Panc1 (cell line): ENCODE measurements at regions not wholly inside any gene's neighbourhood (a gene's known extent, or its start where the extent isn't known, plus 50 kb on each side); places are given as distances from the start of the nearest gene placed in this dataset.

Experiments used
- ATAC-seq: fragments of 200-7000 bp; cut with Tn5 transposase; 2 replicates; pipeline ENCODE4 v1.9.1; 2020; ENCODE audit warnings: mild to moderate bottlenecking, moderate library complexity
- BruUV-seq: library from RNA; stranded (reverse); fragments of 400-500 nt; replicated peaks from 2 replicates; lab custom pipeline; 2021; lab: Mats Ljungman, UMichigan
- CTCF ChIA-PET: fragments of 300-600 bp; sonication (Branson Sonifier 250); formaldehyde crosslinking; loops from one replicate; lab custom pipeline; 2022; ENCODE audit warnings: antibody characterized with exemption; lab: Charles Lee
- POLR2A ChIA-PET: fragments of 300-600 bp; sonication (Branson Sonifier 250); formaldehyde crosslinking; loops from one replicate; lab custom pipeline; 2022; ENCODE audit warnings: antibody characterized with exemption; lab: Charles Lee
- DNase-seq: peaks from one replicate; pipeline ENCODE4 v3.0.0-alpha.2; 2010; ENCODE audit warnings: low read depth, low spot score
- H3K27ac ChIP-seq: 2 replicates; pipeline ENCODE4 v1.5.1; 2011; ENCODE audit warnings: mild to moderate bottlenecking, low read length, inconsistent platforms
- H3K27me3 ChIP-seq: fragments of 200-500 bp; sonication (Bioruptor generic); 2 replicates; pipeline ENCODE4 v1.6.0; 2014; ENCODE audit warnings: low read length, inconsistent platforms; ENCODE audit not compliant: control insufficient read depth, insufficient read depth
- H3K36me3 ChIP-seq: fragments of 200-500 bp; sonication (Bioruptor generic); 2 replicates; pipeline ENCODE4 v1.5.1; 2014; ENCODE audit warnings: inconsistent platforms, mild to moderate bottlenecking, low read length, moderate library complexity; ENCODE audit not compliant: control insufficient read depth, insufficient read depth
- H3K4me1 ChIP-seq: 2 replicates; pipeline ENCODE4 v1.5.1; 2011; ENCODE audit warnings: inconsistent platforms, mild to moderate bottlenecking, low read length, moderate library complexity; ENCODE audit not compliant: control insufficient read depth, insufficient read depth
- H3K4me3 ChIP-seq, 2 experiments: 2 replicates each; pipeline ENCODE4 v1.5.1; 2011 to 2012; ENCODE audit warnings: low read depth in 2 of 2, low read length in 2 of 2, mild to moderate bottlenecking in 2 of 2, inconsistent platforms in 1 of 2, moderate library complexity in 1 of 2
- H3K9me3 ChIP-seq: fragments of 200-500 bp; sonication (Bioruptor generic); 2 replicates; pipeline ENCODE4 v1.5.1; 2014; ENCODE audit warnings: low read depth, mild to moderate bottlenecking, inconsistent platforms, low read length, moderate library complexity; ENCODE audit not compliant: control insufficient read depth, insufficient read depth
- CTCF ChIP-seq: fragments of 450-650 bp; IDR thresholded peaks from 2 replicates; pipeline ENCODE4 v1.5.1; 2017; ENCODE audit warnings: mild to moderate bottlenecking
- POLR2AphosphoS5 ChIP-seq: IDR thresholded peaks from 2 replicates; pipeline ENCODE4 v1.6.1; 2012; ENCODE audit warnings: mild to moderate bottlenecking, low read depth, low read length, moderate library complexity
- REST ChIP-seq, 2 experiments: IDR thresholded peaks; 2 replicates each; pipeline ENCODE4 v1.6.1; 2011 to 2012; ENCODE audit warnings: low read depth in 2 of 2, control low read depth in 1 of 2, low read length in 1 of 2, mild to moderate bottlenecking in 1 of 2, moderate library complexity in 1 of 2; ENCODE audit not compliant: insufficient read depth in 1 of 2
- SIN3A ChIP-seq: IDR thresholded peaks from 2 replicates; pipeline ENCODE4 v1.6.1; 2012; ENCODE audit warnings: low read depth, mild to moderate bottlenecking, low read length, moderate library complexity, borderline replicate concordance; ENCODE audit not compliant: insufficient read depth
- TCF7L2 ChIP-seq: IDR thresholded peaks from 2 replicates; pipeline ENCODE4 v1.6.1; 2011; ENCODE audit warnings: mild to moderate bottlenecking, low read depth, low read length, inconsistent platforms
- in situ Hi-C: cut with HindIII; loops from 2 replicates; pipeline ENCODE4 v1.10.0; 2016; ENCODE audit warnings: low sequenced_read_pairs, low pct_unique_long_range_greater_than_20kb
- intact Hi-C: fragments of 100-400 bp; cut with micrococcal nuclease; formaldehyde crosslinking; loops from one replicate; pipeline ENCODE4 v1.10.0; 2022; ENCODE audit not compliant: unreplicated experiment

GRCh38 chrX:10087391-10087790 lies 69.4 kb upstream of the CLCN4 start:
- Histone ChIP-seq H3K27me3 (no peaks in the 10 kb centered on the region), H3K27ac (no peak overlapping the region), H3K4me1 (no peaks in the 10 kb centered on the region), H3K36me3 (no peaks in the 10 kb centered on the region), H3K9me3 (no peaks in the 10 kb centered on the region), H3K4me3 (no peak overlapping the region)
- TF ChIP-seq SIN3A: no peak
- TF ChIP-seq TCF7L2: no peak
- TF ChIP-seq POLR2AphosphoS5: no peak
- TF ChIP-seq CTCF: no peak
- TF ChIP-seq REST (IDR thresholded peaks at IDR 0.05; ENCODE audit: insufficient read depth in 1 of 2, low read depth in 2 of 2, low read length in 1 of 2): no peak
- POLR2A ChIA-PET: no interaction called here
- no peak for DNase-seq
- in situ Hi-C loops (no loop called here), intact Hi-C loops (no loop called here)
- no TSS peak for BruUV-seq
- ATAC-seq: no peak
- CTCF ChIA-PET: no interaction called here

GRCh38 chrX:10089378-10089795 lies 67.4 kb upstream of the CLCN4 start:
- POLR2A ChIA-PET: no interaction called here

More at GRCh38 chrX:10089378-10089795, 67.4 kb upstream of the CLCN4 start:
- in situ Hi-C loops (no loop called here), intact Hi-C loops (no loop called here)
- CTCF ChIA-PET: no interaction called here
- H3K9me3 ChIP-seq: no peaks in the 10 kb centered on the region
- H3K4me3 ChIP-seq: no peak overlapping the region
- no peaks in the 10 kb centered on the region for H3K4me1 ChIP-seq
- no peaks in the 10 kb centered on the region for H3K27me3 ChIP-seq
- no peak for TF ChIP-seq TCF7L2
- no peak for TF ChIP-seq SIN3A
- TF ChIP-seq POLR2AphosphoS5: no peak
- TF ChIP-seq REST (IDR thresholded peaks at IDR 0.05; ENCODE audit: insufficient read depth in 1 of 2, low read depth in 2 of 2, low read length in 1 of 2): no peak
- no peak for TF ChIP-seq CTCF
- ATAC-seq: no peak
- H3K36me3 ChIP-seq: no peaks in the 10 kb centered on the region
- H3K27ac ChIP-seq: no peak overlapping the region
- no peak for DNase-seq
- BruUV-seq: no TSS peak
